ENCODE measurements at regions not wholly inside any gene's neighbourhood (a gene's known extent, or its start where the extent isn't known, plus 50 kb on each side); places are given as distances from the start of the nearest gene placed in this dataset.

GRCh38 chr2:136257893-136258292 lies 139.9 kb upstream of the CXCR4 start:
- Histone ChIP-seq H3K4me1 (ENCODE audit: control insufficient read depth, insufficient read depth, low read length) (no peaks in the 10 kb centered on the region), H3K36me3 (ENCODE audit: control insufficient read depth, insufficient read depth, low read length) (no peaks in the 10 kb centered on the region), H3K4me3 (ENCODE audit: low read depth in 2 of 2, low read length in 2 of 2) (no peak overlapping the region), H3K27me3 (ENCODE audit: control insufficient read depth, insufficient read depth, low read length) (no peaks in the 10 kb centered on the region; the same call in none of the 2 replicates), H3K27ac (ENCODE audit: low read length) (no peak overlapping the region), H3K9me3 (ENCODE audit: control insufficient read depth, insufficient read depth, low read depth, low read length) (no peaks in the 10 kb centered on the region)
- ATAC-seq (no peak), DNase-seq (ENCODE audit: low read depth, low spot score) (no peak)
- TF ChIP-seq REST (IDR thresholded peaks at IDR 0.05; ENCODE audit: insufficient read depth in 1 of 2, low read depth in 2 of 2, low read length in 1 of 2) = no peak
- CTCF ChIA-PET = no interaction called here
- POLR2A ChIA-PET = no interaction called here
- BruUV-seq (replicated peaks) = no TSS peak
- in situ Hi-C loops (cut with HindIII; ENCODE audit: low pct_unique_long_range_greater_than_20kb, low sequenced_read_pairs) = no loop called here
- intact Hi-C loops (cut with micrococcal nuclease; ENCODE audit: unreplicated experiment) = no loop called here

DNA sequence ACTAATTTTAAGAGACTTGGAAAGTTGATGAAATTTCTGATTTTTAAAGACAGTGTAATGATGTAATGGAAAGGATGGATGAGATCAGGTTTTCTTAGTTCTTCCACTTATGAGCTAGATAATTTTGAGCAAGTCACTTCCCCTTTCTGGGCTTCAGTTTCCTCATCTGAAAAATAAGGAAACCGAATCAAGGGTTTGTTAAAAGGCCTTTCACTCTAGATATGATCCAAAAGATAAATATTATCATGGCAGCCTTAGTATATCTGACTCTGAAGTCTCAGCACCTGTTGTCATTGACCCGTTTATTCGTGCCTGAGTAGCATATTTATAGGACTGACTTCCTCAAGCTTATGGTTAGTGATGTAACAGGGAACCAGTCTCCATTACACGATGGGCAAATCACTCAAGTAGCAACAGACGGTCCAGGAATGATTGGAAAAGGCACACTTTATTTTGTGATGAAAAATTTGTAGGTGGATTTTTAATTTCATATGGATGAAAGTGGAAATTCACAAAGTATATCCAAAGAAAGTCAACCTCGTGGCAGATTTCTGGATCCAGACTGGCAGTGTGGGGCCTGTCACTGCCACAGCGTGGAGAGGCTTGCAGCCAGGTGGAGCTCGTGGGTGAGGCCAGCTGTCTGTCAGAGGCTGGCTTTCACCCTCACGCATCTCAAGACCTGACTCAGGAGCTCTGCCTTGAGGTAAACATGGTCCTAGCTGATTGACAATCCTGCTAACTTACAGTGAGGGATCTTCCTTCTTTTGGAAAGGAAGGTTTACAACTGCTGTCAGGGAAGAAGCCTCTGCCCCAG lies 137.9 kb upstream of the CXCR4 start:
- POLR2A ChIA-PET = no interaction called here
- Histone ChIP-seq H3K36me3 (ENCODE audit: control insufficient read depth, insufficient read depth, low read length) (no peaks in the 10 kb centered on the region), H3K4me1 (ENCODE audit: control insufficient read depth, insufficient read depth, low read length) (no peaks in the 10 kb centered on the region), H3K4me3 (ENCODE audit: low read depth in 2 of 2, low read length in 2 of 2) (no peak overlapping the region), H3K27ac (ENCODE audit: low read length) (no peak overlapping the region), H3K27me3 (ENCODE audit: control insufficient read depth, insufficient read depth, low read length) (no peaks in the 10 kb centered on the region; the same call in none of the 2 replicates), H3K9me3 (ENCODE audit: control insufficient read depth, insufficient read depth, low read depth, low read length) (no peaks in the 10 kb centered on the region)
- DNase-seq (ENCODE audit: low read depth, low spot score) = no peak
- no peak for TF ChIP-seq POLR2AphosphoS5 (IDR thresholded peaks at IDR 0.05; ENCODE audit: low read depth, low read length)
- no peak for TF ChIP-seq TCF7L2 (IDR thresholded peaks at IDR 0.05; ENCODE audit: low read depth, low read length)
- no peak for TF ChIP-seq REST (IDR thresholded peaks at IDR 0.05; ENCODE audit: insufficient read depth in 1 of 2, low read depth in 2 of 2, low read length in 1 of 2)
- TF ChIP-seq CTCF (IDR thresholded peaks at IDR 0.05) = no peak
- TF ChIP-seq SIN3A (IDR thresholded peaks at IDR 0.05; ENCODE audit: borderline replicate concordance, insufficient read depth, low read depth, low read length) = no peak
- intact Hi-C loops (cut with micrococcal nuclease; ENCODE audit: unreplicated experiment) = no loop called here
- ATAC-seq = no peak
- CTCF ChIA-PET = no interaction called here
- in situ Hi-C loops (cut with HindIII; ENCODE audit: low pct_unique_long_range_greater_than_20kb, low sequenced_read_pairs) = no loop called here
- BruUV-seq (replicated peaks) = no TSS peak
